ENCODE measurements at regions not wholly inside any gene's neighbourhood (a gene's known extent, or its start where the extent isn't known, plus 50 kb on each side); places are given as distances from the start of the nearest gene placed in this dataset.

GRCh38 chr13:103153466-103153865 lies 87.2 kb upstream of the SLC10A2 start:
- TF ChIP-seq CTCF (conservative IDR thresholded peaks at IDR 0.05; ENCODE audit: low read depth, low read length) (no peak), EZH2phosphoT487 (IDR thresholded peaks at IDR 0.05; ENCODE audit: borderline replicate concordance, low read length) (no peak)
